GM23248 (cell line): ENCODE measurements at regions not wholly inside any gene's neighbourhood (a gene's known extent, or its start where the extent isn't known, plus 50 kb on each side); places are given as distances from the start of the nearest gene placed in this dataset.

ENCODE experiments used
- EZH2 ChIP-seq: fragments of 200-600 bp; sonication (generic); IDR thresholded peaks from 2 replicates; pipeline ENCODE4 v1.6.1; 2018; ENCODE audit warnings: antibody characterized with exemption, mild to moderate bottlenecking; ENCODE audit not compliant: insufficient read depth, poor library complexity, severe bottlenecking
- EZH2phosphoT487 ChIP-seq: fragments of 200-600 bp; sonication (generic); IDR thresholded peaks from 2 replicates; pipeline ENCODE4 v1.6.1; 2018; ENCODE audit warnings: antibody characterized with exemption, moderate library complexity, mild to moderate bottlenecking, low read depth; ENCODE audit not compliant: insufficient read depth

DNA sequence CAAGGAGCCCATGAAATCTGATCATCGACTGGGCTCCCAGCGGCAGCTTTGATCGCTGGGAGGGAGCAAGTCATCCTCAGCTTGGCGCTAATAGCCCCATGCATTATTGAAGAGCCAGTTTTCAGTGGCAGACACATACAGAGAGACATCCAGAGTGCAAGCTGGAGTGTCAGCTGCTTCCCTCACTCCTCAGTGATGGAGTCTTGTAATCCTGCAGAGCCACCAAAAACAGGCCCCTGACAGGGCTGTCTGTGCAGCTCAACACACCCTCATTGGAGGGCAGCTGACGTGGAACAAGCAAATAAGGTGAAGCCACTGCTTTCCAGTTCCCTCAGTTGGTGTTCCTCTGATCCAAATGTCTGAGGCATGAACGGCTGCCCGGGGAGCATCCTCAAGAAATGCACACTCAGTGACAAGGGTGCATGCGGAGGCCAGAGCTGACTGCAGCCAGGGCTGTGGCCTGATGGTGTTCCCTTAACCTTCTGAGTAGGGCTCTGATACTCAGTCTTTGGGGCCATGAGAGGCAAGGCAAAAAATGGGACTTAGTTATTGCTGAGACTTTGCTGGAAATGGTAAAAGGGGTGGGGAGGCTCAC, 97.4 kb downstream of the RHOB start:
- no peak for TF ChIP-seq EZH2
- no peak for TF ChIP-seq EZH2phosphoT487
